Panc1 (cell line): ENCODE measurements at regions not wholly inside any gene's neighbourhood (a gene's known extent, or its start where the extent isn't known, plus 50 kb on each side); places are given as distances from the start of the nearest gene placed in this dataset.

ENCODE experiments used
- ATAC-seq: fragments of 200-7000 bp; cut with Tn5 transposase; 2 replicates; pipeline ENCODE4 v1.9.1; 2020; ENCODE audit warnings: mild to moderate bottlenecking, moderate library complexity
- BruUV-seq: library from RNA; stranded (reverse); fragments of 400-500 nt; replicated peaks from 2 replicates; lab custom pipeline; 2021; lab: Mats Ljungman, UMichigan
- CTCF ChIA-PET: fragments of 300-600 bp; sonication (Branson Sonifier 250); formaldehyde crosslinking; loops from one replicate; lab custom pipeline; 2022; ENCODE audit warnings: antibody characterized with exemption; lab: Charles Lee
- POLR2A ChIA-PET: fragments of 300-600 bp; sonication (Branson Sonifier 250); formaldehyde crosslinking; loops from one replicate; lab custom pipeline; 2022; ENCODE audit warnings: antibody characterized with exemption; lab: Charles Lee
- DNase-seq: peaks from one replicate; pipeline ENCODE4 v3.0.0-alpha.2; 2010; ENCODE audit warnings: low read depth, low spot score
- H3K27ac ChIP-seq: 2 replicates; pipeline ENCODE4 v1.5.1; 2011; ENCODE audit warnings: mild to moderate bottlenecking, low read length, inconsistent platforms
- H3K27me3 ChIP-seq: fragments of 200-500 bp; sonication (Bioruptor generic); 2 replicates; pipeline ENCODE4 v1.6.0; 2014; ENCODE audit warnings: low read length, inconsistent platforms; ENCODE audit not compliant: control insufficient read depth, insufficient read depth
- H3K36me3 ChIP-seq: fragments of 200-500 bp; sonication (Bioruptor generic); 2 replicates; pipeline ENCODE4 v1.5.1; 2014; ENCODE audit warnings: inconsistent platforms, mild to moderate bottlenecking, low read length, moderate library complexity; ENCODE audit not compliant: control insufficient read depth, insufficient read depth
- H3K4me1 ChIP-seq: 2 replicates; pipeline ENCODE4 v1.5.1; 2011; ENCODE audit warnings: inconsistent platforms, mild to moderate bottlenecking, low read length, moderate library complexity; ENCODE audit not compliant: control insufficient read depth, insufficient read depth
- H3K4me3 ChIP-seq, 2 experiments: 2 replicates each; pipeline ENCODE4 v1.5.1; 2011 to 2012; ENCODE audit warnings: low read depth in 2 of 2, low read length in 2 of 2, mild to moderate bottlenecking in 2 of 2, inconsistent platforms in 1 of 2, moderate library complexity in 1 of 2
- H3K9me3 ChIP-seq: fragments of 200-500 bp; sonication (Bioruptor generic); 2 replicates; pipeline ENCODE4 v1.5.1; 2014; ENCODE audit warnings: low read depth, mild to moderate bottlenecking, inconsistent platforms, low read length, moderate library complexity; ENCODE audit not compliant: control insufficient read depth, insufficient read depth
- CTCF ChIP-seq: fragments of 450-650 bp; IDR thresholded peaks from 2 replicates; pipeline ENCODE4 v1.5.1; 2017; ENCODE audit warnings: mild to moderate bottlenecking
- POLR2AphosphoS5 ChIP-seq: IDR thresholded peaks from 2 replicates; pipeline ENCODE4 v1.6.1; 2012; ENCODE audit warnings: mild to moderate bottlenecking, low read depth, low read length, moderate library complexity
- SIN3A ChIP-seq: IDR thresholded peaks from 2 replicates; pipeline ENCODE4 v1.6.1; 2012; ENCODE audit warnings: low read depth, mild to moderate bottlenecking, low read length, moderate library complexity, borderline replicate concordance; ENCODE audit not compliant: insufficient read depth
- TCF7L2 ChIP-seq: IDR thresholded peaks from 2 replicates; pipeline ENCODE4 v1.6.1; 2011; ENCODE audit warnings: mild to moderate bottlenecking, low read depth, low read length, inconsistent platforms
- in situ Hi-C: cut with HindIII; loops from 2 replicates; pipeline ENCODE4 v1.10.0; 2016; ENCODE audit warnings: low sequenced_read_pairs, low pct_unique_long_range_greater_than_20kb
- intact Hi-C: fragments of 100-400 bp; cut with micrococcal nuclease; formaldehyde crosslinking; loops from one replicate; pipeline ENCODE4 v1.10.0; 2022; ENCODE audit not compliant: unreplicated experiment
- TF ChIP-seq, protein P1 (sequence below), 2 experiments: IDR thresholded peaks; 2 replicates each; pipeline ENCODE4 v1.6.1; 2011 to 2012; ENCODE audit warnings: low read depth in 2 of 2, control low read depth in 1 of 2, low read length in 1 of 2, mild to moderate bottlenecking in 1 of 2, moderate library complexity in 1 of 2; ENCODE audit not compliant: insufficient read depth in 1 of 2

DNA sequence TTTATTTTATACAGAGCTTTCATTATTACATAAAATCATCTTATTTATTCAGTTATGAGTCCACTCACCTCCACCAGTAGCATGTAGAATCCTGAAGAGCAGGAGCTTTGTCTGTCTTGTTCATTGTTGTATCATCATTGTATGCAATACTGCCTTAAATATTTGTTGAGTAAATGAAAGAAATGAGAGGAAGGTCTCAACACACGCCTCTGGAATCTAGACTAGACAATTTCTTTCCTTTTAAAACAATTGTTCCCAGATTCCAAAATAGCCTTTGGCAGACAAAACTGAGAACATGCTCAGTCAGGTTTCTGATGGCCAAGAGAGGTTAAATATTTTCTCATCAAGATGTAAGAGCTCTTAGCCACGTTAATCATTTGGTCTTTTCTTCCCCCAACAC lies 173.1 kb upstream of the AGR3 start:
- BruUV-seq: no TSS peak
- no peak overlapping the region for H3K4me3 ChIP-seq
- DNase-seq (no peak), ATAC-seq (no peak)
- H3K9me3 ChIP-seq: no peaks in the 10 kb centered on the region
- intact Hi-C loops (no loop called here), in situ Hi-C loops (no loop called here)
- H3K4me1 ChIP-seq: no peaks in the 10 kb centered on the region
- ChIA-PET CTCF (no interaction called here), POLR2A (no interaction called here)
- no peaks in the 10 kb centered on the region for H3K27me3 ChIP-seq
- TF ChIP-seq, protein P1, sequence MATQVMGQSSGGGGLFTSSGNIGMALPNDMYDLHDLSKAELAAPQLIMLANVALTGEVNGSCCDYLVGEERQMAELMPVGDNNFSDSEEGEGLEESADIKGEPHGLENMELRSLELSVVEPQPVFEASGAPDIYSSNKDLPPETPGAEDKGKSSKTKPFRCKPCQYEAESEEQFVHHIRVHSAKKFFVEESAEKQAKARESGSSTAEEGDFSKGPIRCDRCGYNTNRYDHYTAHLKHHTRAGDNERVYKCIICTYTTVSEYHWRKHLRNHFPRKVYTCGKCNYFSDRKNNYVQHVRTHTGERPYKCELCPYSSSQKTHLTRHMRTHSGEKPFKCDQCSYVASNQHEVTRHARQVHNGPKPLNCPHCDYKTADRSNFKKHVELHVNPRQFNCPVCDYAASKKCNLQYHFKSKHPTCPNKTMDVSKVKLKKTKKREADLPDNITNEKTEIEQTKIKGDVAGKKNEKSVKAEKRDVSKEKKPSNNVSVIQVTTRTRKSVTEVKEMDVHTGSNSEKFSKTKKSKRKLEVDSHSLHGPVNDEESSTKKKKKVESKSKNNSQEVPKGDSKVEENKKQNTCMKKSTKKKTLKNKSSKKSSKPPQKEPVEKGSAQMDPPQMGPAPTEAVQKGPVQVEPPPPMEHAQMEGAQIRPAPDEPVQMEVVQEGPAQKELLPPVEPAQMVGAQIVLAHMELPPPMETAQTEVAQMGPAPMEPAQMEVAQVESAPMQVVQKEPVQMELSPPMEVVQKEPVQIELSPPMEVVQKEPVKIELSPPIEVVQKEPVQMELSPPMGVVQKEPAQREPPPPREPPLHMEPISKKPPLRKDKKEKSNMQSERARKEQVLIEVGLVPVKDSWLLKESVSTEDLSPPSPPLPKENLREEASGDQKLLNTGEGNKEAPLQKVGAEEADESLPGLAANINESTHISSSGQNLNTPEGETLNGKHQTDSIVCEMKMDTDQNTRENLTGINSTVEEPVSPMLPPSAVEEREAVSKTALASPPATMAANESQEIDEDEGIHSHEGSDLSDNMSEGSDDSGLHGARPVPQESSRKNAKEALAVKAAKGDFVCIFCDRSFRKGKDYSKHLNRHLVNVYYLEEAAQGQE (IDR thresholded peaks at IDR 0.05; ENCODE audit: insufficient read depth in 1 of 2, low read depth in 2 of 2, low read length in 1 of 2): no peak
- no peak for TF ChIP-seq TCF7L2
- TF ChIP-seq SIN3A: no peak
- TF ChIP-seq CTCF: no peak
- no peak for TF ChIP-seq POLR2AphosphoS5
- H3K36me3 ChIP-seq: no peaks in the 10 kb centered on the region
- H3K27ac ChIP-seq: no peak overlapping the region

DNA sequence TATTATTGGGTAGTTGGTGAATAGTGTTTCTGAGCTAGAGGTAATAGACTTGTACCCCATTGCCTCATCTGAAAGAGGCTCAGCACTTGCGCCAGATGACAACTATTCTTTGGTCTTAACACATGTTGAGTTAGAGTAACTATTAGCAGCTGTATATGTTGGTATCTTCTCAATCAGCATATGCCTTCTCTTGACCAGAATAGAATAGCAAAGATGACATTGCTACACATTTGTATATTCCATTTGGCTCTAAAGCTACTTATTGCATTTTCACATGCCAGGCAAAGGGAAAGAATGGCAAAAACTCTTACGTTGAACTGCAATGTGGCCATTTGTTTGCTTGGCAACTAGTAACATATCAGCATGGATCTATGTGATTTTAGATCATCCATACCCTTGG lies 173.8 kb upstream of the AGR3 start:
- no peaks in the 10 kb centered on the region for H3K4me1 ChIP-seq
- no peaks in the 10 kb centered on the region for H3K36me3 ChIP-seq
- H3K27ac ChIP-seq: no peak overlapping the region
- ATAC-seq (no peak), DNase-seq (no peak)
- ChIA-PET POLR2A (no interaction called here), CTCF (interaction anchor here (0.6 kb wide), 1 partner anchor 36 kb away, joined by 6 read pairs; no protein-coding TSS in a partner anchor)
- no peak overlapping the region for H3K4me3 ChIP-seq
- intact Hi-C loops (no loop called here), in situ Hi-C loops (no loop called here)
- BruUV-seq: no TSS peak
- no peaks in the 10 kb centered on the region for H3K9me3 ChIP-seq
- TF ChIP-seq SIN3A: no peak
- TF ChIP-seq CTCF: no peak
- TF ChIP-seq TCF7L2: no peak
- no peak for TF ChIP-seq POLR2AphosphoS5
- TF ChIP-seq, protein P1 (IDR thresholded peaks at IDR 0.05; ENCODE audit: insufficient read depth in 1 of 2, low read depth in 2 of 2, low read length in 1 of 2): no peak
- no peaks in the 10 kb centered on the region for H3K27me3 ChIP-seq
